ENCODE measurements at regions not wholly inside any gene's neighbourhood (a gene's known extent, or its start where the extent isn't known, plus 50 kb on each side); places are given as distances from the start of the nearest gene placed in this dataset.

- no peak overlapping the region for H3K4me2 ChIP-seq (ENCODE audit: low read length)
- H3K9ac ChIP-seq (ENCODE audit: low read length) = no peak overlapping the region
- no peaks in the 10 kb centered on the region for H3K9me2 ChIP-seq (ENCODE audit: low read depth, low read length)
- H3K79me2 ChIP-seq (ENCODE audit: insufficient read depth, low read length) = no peaks in the 10 kb centered on the region
- H3K4me1 ChIP-seq (ENCODE audit: insufficient read depth, low read length, severe bottlenecking) = no peaks in the 10 kb centered on the region
- no peaks in the 10 kb centered on the region for H3K9me3 ChIP-seq (ENCODE audit: low read length)
- H4K20me1 ChIP-seq (ENCODE audit: insufficient read depth, low read length) = no peaks in the 10 kb centered on the region
- no peak overlapping the region for H3K4me3 ChIP-seq (ENCODE audit: low read depth, low read length, poor library complexity, severe bottlenecking)
- no peaks in the 10 kb centered on the region for H3K27me3 ChIP-seq (ENCODE audit: insufficient read depth, low read length)
- no peaks in the 10 kb centered on the region for H3K36me3 ChIP-seq (ENCODE audit: insufficient read depth, low read length)
- TF ChIP-seq, protein P1, sequence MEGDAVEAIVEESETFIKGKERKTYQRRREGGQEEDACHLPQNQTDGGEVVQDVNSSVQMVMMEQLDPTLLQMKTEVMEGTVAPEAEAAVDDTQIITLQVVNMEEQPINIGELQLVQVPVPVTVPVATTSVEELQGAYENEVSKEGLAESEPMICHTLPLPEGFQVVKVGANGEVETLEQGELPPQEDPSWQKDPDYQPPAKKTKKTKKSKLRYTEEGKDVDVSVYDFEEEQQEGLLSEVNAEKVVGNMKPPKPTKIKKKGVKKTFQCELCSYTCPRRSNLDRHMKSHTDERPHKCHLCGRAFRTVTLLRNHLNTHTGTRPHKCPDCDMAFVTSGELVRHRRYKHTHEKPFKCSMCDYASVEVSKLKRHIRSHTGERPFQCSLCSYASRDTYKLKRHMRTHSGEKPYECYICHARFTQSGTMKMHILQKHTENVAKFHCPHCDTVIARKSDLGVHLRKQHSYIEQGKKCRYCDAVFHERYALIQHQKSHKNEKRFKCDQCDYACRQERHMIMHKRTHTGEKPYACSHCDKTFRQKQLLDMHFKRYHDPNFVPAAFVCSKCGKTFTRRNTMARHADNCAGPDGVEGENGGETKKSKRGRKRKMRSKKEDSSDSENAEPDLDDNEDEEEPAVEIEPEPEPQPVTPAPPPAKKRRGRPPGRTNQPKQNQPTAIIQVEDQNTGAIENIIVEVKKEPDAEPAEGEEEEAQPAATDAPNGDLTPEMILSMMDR (IDR thresholded peaks at IDR 0.05; ENCODE audit: low read length) = no peak
- no peak for TF ChIP-seq EZH2 (IDR thresholded peaks at IDR 0.05; ENCODE audit: borderline replicate concordance, low read length)
- no peaks in the 10 kb centered on the region for H3F3A ChIP-seq (ENCODE audit: insufficient read depth, low read length)
- H2AFZ ChIP-seq (ENCODE audit: low read length) = no peak overlapping the region
- no peak overlapping the region for H3K27ac ChIP-seq (ENCODE audit: low read depth, low read length, poor library complexity, severe bottlenecking)
These were observed 89.1 kb upstream of the IGFBP7 start for GRCh38 chr4:57199267-57199666.

- Histone ChIP-seq H3K79me2 (ENCODE audit: insufficient read depth, low read length) (no peaks in the 10 kb centered on the region), H3K9me3 (ENCODE audit: low read length) (no peaks in the 10 kb centered on the region), H3K9me2 (ENCODE audit: low read depth, low read length) (no peaks in the 10 kb centered on the region), H3K27me3 (ENCODE audit: insufficient read depth, low read length) (no peaks in the 10 kb centered on the region), H3K4me1 (ENCODE audit: insufficient read depth, low read length, severe bottlenecking) (no peaks in the 10 kb centered on the region), H3F3A (ENCODE audit: insufficient read depth, low read length) (no peaks in the 10 kb centered on the region), H3K27ac (ENCODE audit: low read depth, low read length, poor library complexity, severe bottlenecking) (no peak overlapping the region), H3K36me3 (ENCODE audit: insufficient read depth, low read length) (no peaks in the 10 kb centered on the region), H3K4me2 (ENCODE audit: low read length) (no peak overlapping the region), H3K9ac (ENCODE audit: low read length) (no peak overlapping the region), H4K20me1 (ENCODE audit: insufficient read depth, low read length) (no peaks in the 10 kb centered on the region), H2AFZ (ENCODE audit: low read length) (no peak overlapping the region), H3K4me3 (ENCODE audit: low read depth, low read length, poor library complexity, severe bottlenecking) (no peak overlapping the region)
- TF ChIP-seq, protein P1 (IDR thresholded peaks at IDR 0.05; ENCODE audit: low read length) = no peak
- TF ChIP-seq EZH2 (IDR thresholded peaks at IDR 0.05; ENCODE audit: borderline replicate concordance, low read length) = no peak
These were observed 85.4 kb upstream of the IGFBP7 start for GRCh38 chr4:57195622-57196021.

DNA sequence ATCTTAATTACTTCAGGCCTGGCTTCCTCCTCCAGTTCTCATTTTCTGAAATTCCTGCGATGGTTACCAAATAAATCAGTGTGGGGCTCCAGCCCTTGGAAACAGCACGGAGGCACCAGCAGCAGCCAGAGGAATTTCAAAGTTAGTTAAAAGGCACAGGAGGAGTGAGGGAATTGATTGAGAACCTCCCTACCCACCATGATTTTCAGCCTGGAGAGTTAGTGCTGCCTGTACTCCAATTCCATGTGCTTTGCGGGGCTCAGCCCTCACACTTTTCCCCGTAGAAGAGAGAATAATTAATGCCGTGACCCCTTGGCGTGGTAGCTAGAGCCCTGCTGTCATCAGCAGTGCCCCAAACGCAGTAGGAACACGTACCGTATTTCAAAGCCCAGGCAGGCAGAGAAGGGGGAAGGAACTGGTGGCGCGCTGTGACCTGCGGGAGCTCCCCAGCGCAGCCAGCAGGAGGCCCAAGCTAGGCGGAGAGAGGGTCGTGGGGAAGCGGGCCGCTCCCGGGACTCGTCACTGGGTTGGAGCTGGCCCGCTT lies 84.0 kb upstream of the IGFBP7 start:
- no peaks in the 10 kb centered on the region for H3K79me2 ChIP-seq (ENCODE audit: insufficient read depth, low read length)
- no peaks in the 10 kb centered on the region for H3K9me2 ChIP-seq (ENCODE audit: low read depth, low read length)
- H3K4me3 ChIP-seq (ENCODE audit: low read depth, low read length, poor library complexity, severe bottlenecking) = no peak overlapping the region
- no peak overlapping the region for H3K4me2 ChIP-seq (ENCODE audit: low read length)
- no peak for TF ChIP-seq EZH2 (IDR thresholded peaks at IDR 0.05; ENCODE audit: borderline replicate concordance, low read length)
- TF ChIP-seq, protein P1 (IDR thresholded peaks at IDR 0.05; ENCODE audit: low read length) = no peak
- no peaks in the 10 kb centered on the region for H4K20me1 ChIP-seq (ENCODE audit: insufficient read depth, low read length)
- H2AFZ ChIP-seq (ENCODE audit: low read length) = no peak overlapping the region
- no peaks in the 10 kb centered on the region for H3K4me1 ChIP-seq (ENCODE audit: insufficient read depth, low read length, severe bottlenecking)
- no peaks in the 10 kb centered on the region for H3F3A ChIP-seq (ENCODE audit: insufficient read depth, low read length)
- H3K9me3 ChIP-seq (ENCODE audit: low read length) = no peaks in the 10 kb centered on the region
- H3K9ac ChIP-seq (ENCODE audit: low read length) = no peak overlapping the region
- H3K27ac ChIP-seq (ENCODE audit: low read depth, low read length, poor library complexity, severe bottlenecking) = no peak overlapping the region
- H3K27me3 ChIP-seq (ENCODE audit: insufficient read depth, low read length) = no peaks in the 10 kb centered on the region
- H3K36me3 ChIP-seq (ENCODE audit: insufficient read depth, low read length) = no peaks in the 10 kb centered on the region

Measured in OCI-LY1 (cell line).